AG04450 (cell line): ENCODE measurements at regions not wholly inside any gene's neighbourhood (a gene's known extent, or its start where the extent isn't known, plus 50 kb on each side); places are given as distances from the start of the nearest gene placed in this dataset.

Source experiments
- CTCF ChIA-PET: fragments of 300-600, 350-600 bp; formaldehyde crosslinking; extraction: SDS; loops from one replicate; lab custom pipeline; 2022; ENCODE audit warnings: antibody characterized with exemption, inconsistent platforms; lab: Charles Lee
- POLR2A ChIA-PET: fragments of 350-600 bp; formaldehyde crosslinking; extraction: SDS; loops from one replicate; lab custom pipeline; 2021; ENCODE audit warnings: antibody characterized with exemption, inconsistent platforms; lab: Yijun Ruan, JAX
- DNase-seq: peaks from one replicate; pipeline ENCODE4 v3.0.0-alpha.2; 2011; ENCODE audit warnings: low read depth, low spot score
- H3K27ac ChIP-seq: one replicate; pipeline ENCODE4 v1.5.1; 2012; ENCODE audit warnings: low read depth, low read length, control low read depth
- H3K27me3 ChIP-seq: one replicate; pipeline ENCODE4 v1.6.0; 2012; ENCODE audit warnings: low read length; ENCODE audit not compliant: control insufficient read depth, insufficient read depth
- H3K4me3 ChIP-seq: 2 replicates; pipeline ENCODE4 v1.5.1; 2011; ENCODE audit warnings: mild to moderate bottlenecking, low read depth, low read length, control low read depth
- H3K9me3 ChIP-seq: 2 replicates; pipeline ENCODE4 v1.5.1; 2012; ENCODE audit warnings: low read length; ENCODE audit not compliant: control insufficient read depth, insufficient read depth
- CTCF ChIP-seq: IDR thresholded peaks from 2 replicates; pipeline ENCODE4 v1.5.1; 2011; ENCODE audit warnings: low read depth, low read length, control low read depth, inconsistent platforms

GRCh38 chr1:208536212-208536611 is 292.0 kb upstream of the PLXNA2 start:
- Histone ChIP-seq H3K4me3 (no peak overlapping the region), H3K27ac (no peak overlapping the region), H3K27me3 (peaks cover 2% of the 10 kb centered on the region), H3K9me3 (no peaks in the 10 kb centered on the region)
- POLR2A ChIA-PET = no interaction called here
- no peak for DNase-seq
- no peak for TF ChIP-seq CTCF
- CTCF ChIA-PET = no interaction called here

- H3K9me3 ChIP-seq = no peaks in the 10 kb centered on the region
- CTCF ChIA-PET = no interaction called here
- TF ChIP-seq CTCF = no peak
- H3K4me3 ChIP-seq = no peak overlapping the region
- peaks cover 2% of the 10 kb centered on the region for H3K27me3 ChIP-seq
- no peak overlapping the region for H3K27ac ChIP-seq
- POLR2A ChIA-PET = no interaction called here
- no peak for DNase-seq
Observed at GRCh38 chr1:208537198-208537597, 293.0 kb upstream of the PLXNA2 start.

GRCh38 chr1:208538078-208538477 is 293.9 kb upstream of the PLXNA2 start:
- Histone ChIP-seq H3K9me3 (no peaks in the 10 kb centered on the region), H3K27ac (no peak overlapping the region), H3K27me3 (peaks cover 2% of the 10 kb centered on the region), H3K4me3 (no peak overlapping the region)
- ChIA-PET CTCF (no interaction called here), POLR2A (no interaction called here)
- no peak for DNase-seq
- TF ChIP-seq CTCF = no peak

GRCh38 chr1:208538587-208538986 is 294.4 kb upstream of the PLXNA2 start:
- no peak for TF ChIP-seq CTCF
- no peak for DNase-seq
- no peak overlapping the region for H3K4me3 ChIP-seq
- POLR2A ChIA-PET = no interaction called here
- H3K27me3 ChIP-seq = peaks cover 2% of the 10 kb centered on the region
- no peak overlapping the region for H3K27ac ChIP-seq
- CTCF ChIA-PET = no interaction called here
- no peaks in the 10 kb centered on the region for H3K9me3 ChIP-seq

- POLR2A ChIA-PET = no interaction called here
- CTCF ChIA-PET = no interaction called here
- TF ChIP-seq CTCF = no peak
- H3K27me3 ChIP-seq = peaks cover 2% of the 10 kb centered on the region
- no peak overlapping the region for H3K27ac ChIP-seq
- H3K9me3 ChIP-seq = no peaks in the 10 kb centered on the region
- no peak overlapping the region for H3K4me3 ChIP-seq
- no peak for DNase-seq
Observed at GRCh38 chr1:208540724-208541123, 296.5 kb upstream of the PLXNA2 start.
